GM18870 (cell line): ENCODE measurements at regions not wholly inside any gene's neighbourhood (a gene's known extent, or its start where the extent isn't known, plus 50 kb on each side); places are given as distances from the start of the nearest gene placed in this dataset.

ENCODE experiments used
- ATAC-seq: cut with Tn5 transposase; IDR thresholded peaks from one replicate; pipeline ENCODE4 v1.9.1; 2021; ENCODE audit warnings: moderate library complexity; ENCODE audit not compliant: unreplicated experiment

- ATAC-seq: no peak
Measured at GRCh38 chr4:27472364-27472763, 611.7 kb downstream of the STIM2 start.

DNA sequence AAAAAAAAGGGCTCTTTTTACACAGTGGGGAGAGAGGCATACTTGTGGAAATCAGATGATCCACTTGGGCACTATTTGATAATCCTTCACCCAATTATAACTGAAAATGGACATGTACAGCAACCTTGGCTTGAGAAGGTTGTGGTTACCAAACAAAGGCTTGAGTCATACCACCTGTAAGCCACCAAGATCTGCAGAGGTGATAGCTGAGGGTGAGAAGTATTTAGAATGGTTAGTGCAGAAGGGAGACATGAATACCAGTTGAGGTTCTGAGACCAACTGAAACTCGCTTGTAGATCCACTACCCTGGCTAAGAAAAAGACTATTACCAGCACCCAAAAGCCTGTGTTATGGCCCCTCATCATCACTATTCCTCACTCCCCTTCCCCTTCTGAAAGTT lies 614.0 kb downstream of the STIM2 start:
- no peak for ATAC-seq

- ATAC-seq: no peak
Measured at GRCh38 chr4:27484216-27484615, 623.6 kb downstream of the STIM2 start.

GRCh38 chr4:27490315-27490714 lies 629.7 kb downstream of the STIM2 start:
- no peak for ATAC-seq

- ATAC-seq: no peak
Measured at GRCh38 chr4:27490766-27491165, 630.1 kb downstream of the STIM2 start.

DNA sequence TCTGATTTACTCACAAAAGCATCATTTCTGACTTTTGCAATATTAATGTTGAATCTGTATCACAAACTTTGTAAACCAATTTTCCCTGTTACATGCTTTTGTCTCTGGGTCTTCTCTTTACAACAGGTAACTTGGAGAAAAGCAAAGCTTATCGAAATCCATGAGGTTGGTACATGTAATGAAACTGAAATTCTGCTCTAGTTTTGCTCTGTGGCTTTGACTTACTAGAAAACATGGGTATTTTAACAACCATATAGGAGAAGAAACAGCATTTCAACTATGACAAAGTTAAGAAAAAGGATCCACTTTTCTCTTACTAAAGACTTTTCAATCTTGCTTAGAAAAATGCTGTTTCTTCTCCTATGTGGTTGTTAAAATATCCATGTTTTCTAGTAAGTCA lies 645.8 kb downstream of the STIM2 start:
- no peak for ATAC-seq

GRCh38 chr4:27514711-27515110 lies 654.1 kb downstream of the STIM2 start:
- ATAC-seq: no peak

- no peak for ATAC-seq
Measured at GRCh38 chr4:27515140-27515539, 654.5 kb downstream of the STIM2 start.

- ATAC-seq: no peak
Measured at GRCh38 chr4:27518876-27519275, 658.2 kb downstream of the STIM2 start.

GRCh38 chr4:27524224-27524623 lies 663.6 kb downstream of the STIM2 start:
- ATAC-seq: no peak

DNA sequence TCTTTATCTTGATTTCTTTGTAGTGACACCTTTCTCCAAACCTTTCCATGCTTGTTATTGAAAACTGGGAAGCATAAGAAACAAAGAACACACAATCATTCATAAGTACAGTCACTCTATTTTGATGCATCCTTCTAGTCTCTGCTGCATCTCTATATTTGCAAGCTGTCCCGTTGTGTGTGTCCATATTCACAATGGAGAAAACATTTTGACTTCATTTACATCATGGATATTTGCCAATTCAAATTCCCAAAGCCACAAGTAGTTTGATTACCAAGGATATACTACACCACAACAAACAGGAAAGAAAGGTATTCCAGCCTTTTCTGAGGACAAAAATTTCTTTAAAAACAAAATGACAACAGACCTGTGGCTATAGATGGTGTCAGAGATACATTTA lies 673.8 kb downstream of the STIM2 start:
- no peak for ATAC-seq

DNA sequence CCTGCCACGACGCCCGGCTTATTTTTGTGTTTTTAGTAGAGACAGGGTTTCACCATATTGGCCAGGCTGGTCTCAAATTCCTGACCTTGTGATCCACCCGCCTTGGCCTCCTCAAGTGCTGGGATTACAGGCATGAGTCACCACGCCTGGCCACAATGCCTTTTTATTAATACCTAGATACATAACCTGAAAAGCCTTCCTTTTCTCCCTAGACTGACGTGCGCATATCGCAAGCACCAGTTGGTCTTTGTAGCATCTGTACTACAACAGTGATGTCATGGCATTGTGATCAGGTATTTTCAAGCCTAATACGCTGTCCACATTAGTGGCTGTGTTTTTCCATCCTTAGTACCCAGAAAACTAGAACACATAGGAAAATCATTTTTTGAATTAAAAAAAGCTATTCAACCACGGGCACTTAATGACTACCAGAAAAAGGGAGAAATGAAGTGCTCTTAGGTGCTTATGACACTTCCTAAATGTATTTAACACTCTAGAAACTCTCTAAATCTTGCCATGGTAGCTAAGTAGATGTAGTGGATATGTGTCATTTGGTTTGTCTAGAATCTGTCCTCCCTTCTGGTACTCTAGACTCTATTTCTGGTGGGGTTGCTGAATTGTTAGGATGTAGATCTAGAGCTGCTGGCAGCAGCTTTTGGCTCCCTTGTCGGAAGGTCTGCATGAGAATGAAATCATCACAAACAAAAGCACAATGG lies 707.8 kb downstream of the STIM2 start:
- no peak for ATAC-seq

GRCh38 chr4:27568952-27569319 lies 708.3 kb downstream of the STIM2 start:
- no peak for ATAC-seq

- ATAC-seq: no peak
Measured at GRCh38 chr4:27574743-27575142, 714.1 kb downstream of the STIM2 start.

DNA sequence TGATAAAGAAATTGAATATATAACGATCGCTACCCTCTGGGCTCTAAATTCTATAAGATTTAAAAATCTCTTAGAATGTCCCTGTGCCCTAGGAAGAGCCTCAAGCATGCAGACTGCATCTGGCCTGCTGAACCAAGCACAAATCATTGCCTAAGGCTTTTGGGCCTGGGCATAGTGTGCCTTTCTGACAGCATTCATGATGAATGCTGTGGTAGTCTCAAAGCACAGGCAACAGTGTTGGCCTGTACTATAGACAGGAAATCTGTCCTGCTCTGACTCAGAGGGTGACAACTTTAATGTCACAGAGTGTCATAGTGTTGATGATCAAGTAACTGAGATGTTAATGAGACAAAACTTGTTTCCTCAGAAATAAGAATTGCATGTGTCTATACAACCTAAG lies 717.3 kb downstream of the STIM2 start:
- no peak for ATAC-seq

DNA sequence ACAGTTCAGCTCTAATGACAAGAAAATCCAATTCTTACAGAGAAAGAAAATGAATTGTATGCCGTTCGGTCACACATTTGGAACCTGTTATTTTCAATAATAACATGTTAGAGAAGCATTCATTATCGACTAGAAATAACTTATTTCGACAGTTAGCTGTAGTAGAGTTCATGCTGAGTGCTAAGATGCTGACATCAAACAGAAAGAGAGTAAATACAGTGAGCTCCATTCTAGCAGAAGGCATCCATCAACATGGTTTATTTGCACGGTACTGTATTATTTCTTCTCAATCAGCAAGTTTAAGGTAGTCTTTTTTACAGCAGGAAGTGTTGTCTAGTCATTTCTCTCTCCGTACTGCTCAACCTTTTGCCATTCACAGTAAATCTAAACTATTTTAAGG lies 732.1 kb downstream of the STIM2 start:
- no peak for ATAC-seq

- no peak for ATAC-seq
Measured at GRCh38 chr4:27594922-27595321, 734.3 kb downstream of the STIM2 start.

GRCh38 chr4:27595571-27596360 lies 735.1 kb downstream of the STIM2 start:
- no peak for ATAC-seq

GRCh38 chr4:27602172-27602571 lies 741.5 kb downstream of the STIM2 start:
- no peak for ATAC-seq

DNA sequence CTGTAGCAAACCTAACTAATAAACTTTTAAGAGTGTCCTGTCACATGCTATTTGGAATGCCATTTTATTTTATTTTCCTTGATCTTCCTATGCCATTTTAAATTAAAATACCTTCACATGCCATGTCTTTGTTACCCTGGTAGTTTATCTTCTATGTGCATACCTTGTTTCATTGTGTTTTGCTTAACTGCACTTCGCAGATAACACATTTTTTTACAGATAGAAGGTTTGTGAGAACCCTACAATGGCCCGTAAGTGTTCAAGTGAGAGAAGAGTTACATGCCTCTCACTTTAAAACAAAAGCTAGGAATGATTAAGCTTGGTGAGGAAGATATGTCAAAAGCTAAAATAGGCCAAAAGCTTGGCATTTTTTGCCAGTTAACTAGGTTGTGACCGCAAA lies 744.1 kb downstream of the STIM2 start:
- ATAC-seq: no peak

GRCh38 chr4:27616166-27616565 lies 755.5 kb downstream of the STIM2 start:
- ATAC-seq: no peak

GRCh38 chr4:27619435-27619834 lies 758.8 kb downstream of the STIM2 start:
- ATAC-seq: no peak

GRCh38 chr4:27620886-27621285 lies 760.2 kb downstream of the STIM2 start:
- ATAC-seq: no peak
